ENCODE measurements at regions not wholly inside any gene's neighbourhood (a gene's known extent, or its start where the extent isn't known, plus 50 kb on each side); places are given as distances from the start of the nearest gene placed in this dataset.

- no peak for DNase-seq (ENCODE audit: low spot score)
Measured at GRCh38 chr6:71396410-71396801, 107.8 kb downstream of the OGFRL1 start.

- no peak for DNase-seq (ENCODE audit: low spot score)
Measured at GRCh38 chr6:71399279-71399678, 110.7 kb downstream of the OGFRL1 start.

GRCh38 chr6:71400852-71401251 lies 112.2 kb downstream of the OGFRL1 start:
- no peak for DNase-seq (ENCODE audit: low spot score)

- DNase-seq (ENCODE audit: low spot score), result no peak
Measured at GRCh38 chr6:71402096-71402495, 113.5 kb downstream of the OGFRL1 start.

GRCh38 chr6:71403422-71404134 lies 115.0 kb downstream of the OGFRL1 start:
- DNase-seq (ENCODE audit: low spot score), result no peak

GRCh38 chr6:71404145-71404966 lies 115.7 kb downstream of the OGFRL1 start:
- DNase-seq (ENCODE audit: low spot score), result no peak

DNA sequence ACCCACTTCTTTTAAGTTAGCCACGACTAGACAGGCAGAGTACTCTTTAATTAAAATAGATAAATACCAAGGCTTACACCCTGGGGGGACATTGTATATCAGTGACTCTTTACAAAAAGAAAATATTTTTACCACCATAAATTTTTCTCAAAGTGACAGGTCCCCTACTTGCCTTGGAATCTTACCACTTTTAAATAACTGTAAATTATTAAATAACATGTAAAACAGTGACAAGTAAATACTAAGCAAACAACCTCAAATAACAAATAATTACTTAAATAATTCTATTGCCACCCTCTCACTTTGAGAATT lies 116.3 kb downstream of the OGFRL1 start:
- DNase-seq (ENCODE audit: low spot score), result no peak

- DNase-seq (ENCODE audit: low spot score), result no peak
Measured at GRCh38 chr6:71405416-71405815, 116.8 kb downstream of the OGFRL1 start.

- DNase-seq (ENCODE audit: low spot score), result no peak
Measured at GRCh38 chr6:71406865-71407860, 118.6 kb downstream of the OGFRL1 start.

DNA sequence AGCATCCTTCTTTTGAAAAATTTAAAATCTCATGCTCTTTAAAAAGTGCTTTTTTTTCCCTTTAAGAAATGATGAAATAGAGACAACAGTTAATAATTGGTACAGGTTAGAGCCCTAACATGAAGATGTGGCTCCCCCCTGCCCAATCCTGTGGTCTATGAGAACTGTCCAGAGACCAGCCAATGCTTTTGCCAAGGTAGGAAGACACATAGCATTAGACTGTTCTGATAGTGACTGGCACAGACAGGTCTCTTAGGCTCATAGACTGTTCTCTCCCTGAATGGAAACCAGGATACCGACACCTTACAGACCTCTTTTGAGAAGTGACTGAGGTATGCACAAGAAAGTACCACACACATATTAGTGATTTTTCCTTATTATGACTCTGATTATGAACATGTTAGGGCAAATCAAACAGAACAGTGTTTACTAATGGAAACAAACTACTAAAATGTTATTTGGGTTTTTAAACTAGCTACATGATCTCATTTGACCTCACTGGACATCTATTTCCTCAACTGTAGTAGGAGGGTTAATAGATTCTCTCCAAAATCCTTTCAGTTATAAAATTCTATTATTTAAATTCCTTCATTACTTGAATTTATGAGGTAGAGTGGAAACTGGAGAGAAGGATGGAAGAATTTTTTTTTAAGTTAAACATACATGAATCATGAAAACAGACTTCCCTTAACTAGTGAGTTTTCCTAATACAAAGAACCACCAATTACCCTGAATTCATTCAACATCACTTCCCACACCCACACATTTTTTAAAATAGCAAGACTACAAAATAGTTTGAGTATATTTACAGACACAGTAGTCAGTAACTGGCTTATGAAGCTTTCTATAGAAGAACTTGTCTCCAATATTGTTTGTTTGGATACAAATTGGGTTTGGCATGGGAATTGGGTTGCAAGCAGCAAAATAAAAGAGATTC lies 120.4 kb downstream of the OGFRL1 start:
- no peak for DNase-seq (ENCODE audit: low spot score)

DNA sequence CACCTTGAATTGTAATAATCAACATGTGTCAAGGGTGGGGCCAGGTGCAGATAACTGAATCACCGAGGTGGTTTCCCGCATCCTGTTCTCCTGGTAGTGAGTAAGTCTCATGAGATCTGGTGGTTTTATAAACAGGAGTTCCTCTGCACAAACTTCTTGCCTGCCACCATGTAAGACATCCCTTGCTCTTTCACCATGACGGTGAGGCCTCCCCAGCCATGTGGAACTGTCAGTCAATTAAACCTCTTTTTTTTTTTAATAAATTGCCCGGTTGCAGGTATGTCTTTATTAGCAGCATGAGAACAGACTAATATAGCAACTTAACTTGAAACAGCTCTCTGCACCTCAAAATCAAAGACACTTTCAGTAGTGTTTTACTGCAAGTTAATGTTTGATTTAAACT lies 121.6 kb downstream of the OGFRL1 start:
- no peak for DNase-seq (ENCODE audit: low spot score)

DNA sequence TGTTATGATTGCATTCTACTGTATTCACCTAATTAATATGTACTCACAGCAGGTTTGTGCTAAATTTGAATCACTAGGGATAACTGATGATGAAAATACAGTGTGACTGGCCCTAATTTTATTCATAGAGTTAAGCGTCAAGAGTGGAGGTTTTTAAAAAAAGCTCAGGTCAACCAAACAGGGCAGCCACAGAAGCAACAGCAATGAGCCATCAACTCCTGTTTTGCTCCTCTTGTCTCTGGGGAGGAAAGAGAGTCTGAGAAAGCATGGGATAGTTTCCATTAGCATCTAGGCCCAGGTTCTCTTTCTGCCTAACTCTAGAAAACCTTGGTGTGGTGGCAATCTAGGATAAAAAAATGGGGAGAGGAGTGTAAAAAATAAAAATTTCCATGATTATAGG lies 122.1 kb downstream of the OGFRL1 start:
- DNase-seq (ENCODE audit: low spot score), result no peak

DNA sequence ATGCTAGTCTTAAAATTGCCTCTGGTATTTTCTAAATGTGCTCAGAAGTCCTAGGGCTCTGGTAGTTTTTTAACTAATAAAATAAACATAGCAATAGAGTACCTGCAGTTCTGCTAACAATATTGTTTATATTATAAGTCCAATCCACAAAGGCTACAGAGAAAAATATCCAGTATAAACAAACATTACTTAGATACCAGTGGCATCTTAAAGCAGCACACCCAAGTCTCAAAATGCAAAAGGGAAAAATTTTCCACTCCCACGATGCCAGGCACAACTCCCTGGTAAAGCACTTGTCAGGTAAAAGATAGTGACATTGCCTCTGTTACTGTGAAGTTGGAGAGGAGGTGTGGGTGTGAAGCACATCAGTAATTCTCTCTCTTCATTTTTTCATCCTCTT lies 123.3 kb downstream of the OGFRL1 start:
- DNase-seq (ENCODE audit: low spot score), result no peak

DNA sequence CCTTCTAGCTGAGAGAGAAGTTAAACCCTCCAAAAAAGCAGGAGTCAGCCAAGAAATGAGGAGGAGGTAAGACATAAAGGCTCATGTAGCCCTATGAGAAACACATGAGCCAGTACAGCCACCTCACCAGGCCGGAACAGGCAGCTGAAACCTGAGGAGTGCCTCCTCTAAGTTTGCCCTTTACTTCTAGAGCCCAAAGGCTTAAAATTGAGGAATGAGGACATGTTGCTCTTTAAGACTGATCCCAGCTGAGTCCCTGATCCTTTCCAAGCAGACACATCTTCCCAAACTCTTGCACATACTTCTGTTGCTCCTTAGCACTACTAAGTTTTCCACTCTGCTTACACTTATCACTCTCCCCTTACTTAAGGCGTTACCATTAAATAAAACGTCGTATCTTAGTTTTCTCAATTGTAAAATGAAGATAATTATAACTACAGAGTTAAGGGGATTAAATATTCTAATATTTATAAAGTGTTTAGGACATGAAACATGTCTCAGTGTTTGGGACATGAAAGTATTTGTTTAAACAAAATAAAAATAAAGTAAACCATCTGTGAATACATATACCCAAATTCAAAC lies 124.0 kb downstream of the OGFRL1 start:
- DNase-seq (ENCODE audit: low spot score), result no peak

- no peak for DNase-seq (ENCODE audit: low spot score)
Measured at GRCh38 chr6:71414486-71414885, 125.9 kb downstream of the OGFRL1 start.

DNA sequence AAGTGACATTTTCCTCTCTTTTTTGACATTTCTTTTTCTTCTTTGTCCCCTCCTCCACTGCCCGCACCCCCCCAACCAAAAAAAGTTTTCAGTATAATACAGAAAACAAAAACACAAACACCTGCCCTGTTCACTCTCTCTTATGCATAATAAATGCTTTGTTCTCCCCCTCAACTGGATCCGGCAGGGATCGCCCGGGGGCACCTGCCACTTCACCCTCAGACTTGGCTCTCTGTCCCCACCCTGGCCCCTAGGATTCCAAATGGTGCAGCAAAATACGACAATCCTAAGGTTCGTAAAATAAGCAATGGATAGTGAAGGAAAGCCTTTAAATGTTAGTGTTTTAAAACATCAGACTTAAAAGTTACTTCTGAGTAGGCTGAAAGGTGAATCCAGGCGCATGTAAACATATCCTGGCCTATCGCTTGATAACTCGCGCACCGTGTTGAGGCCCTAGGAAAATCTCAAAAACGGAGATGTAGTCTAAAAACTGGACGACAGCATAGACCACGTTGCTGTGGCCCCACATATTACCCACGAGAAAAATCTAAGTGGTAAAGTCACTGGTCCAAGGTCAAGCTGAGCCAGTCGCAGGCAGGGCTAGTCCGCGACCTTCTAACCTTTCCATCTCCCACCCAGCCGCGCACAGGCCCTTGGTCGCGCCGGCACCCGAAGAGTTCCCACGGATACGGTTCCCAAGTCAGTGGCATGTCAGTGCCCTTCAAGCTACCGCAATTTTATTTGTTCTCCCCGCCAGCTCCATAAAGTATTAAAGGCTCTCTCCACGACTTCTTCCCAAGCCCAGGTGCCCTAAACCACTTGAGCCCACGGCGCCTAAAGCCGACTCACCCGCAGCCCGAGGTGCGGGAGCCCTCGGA lies 130.8 kb downstream of the OGFRL1 start:
- no peak for DNase-seq (ENCODE audit: low spot score)

- DNase-seq (ENCODE audit: low spot score), result peak; percentile 54
Measured at GRCh38 chr6:71420095-71420692, 131.6 kb downstream of the OGFRL1 start.

- peak; percentile 97 for DNase-seq (ENCODE audit: low spot score)
Measured at GRCh38 chr6:71420693-71421328, 132.2 kb downstream of the OGFRL1 start.

- DNase-seq (ENCODE audit: low spot score), result no peak
Measured at GRCh38 chr6:71421611-71422010, 133.0 kb downstream of the OGFRL1 start.

All from globus pallidus (tissue), 1 donor.